RWPE1 (cell line): ENCODE measurements at regions not wholly inside any gene's neighbourhood (a gene's known extent, or its start where the extent isn't known, plus 50 kb on each side); places are given as distances from the start of the nearest gene placed in this dataset.
"Not testable (repeated sequence)": the region's sequence is repeated elsewhere in the genome, so short reads cannot be mapped to it uniquely, and the experiment has no call there.

Experiments used
- CTCF ChIA-PET: fragments of 350-600 bp; sonication (Branson Sonifier 250); formaldehyde crosslinking; extraction: SDS; loops from one replicate; lab custom pipeline; 2021; lab: Yijun Ruan, JAX
- POLR2A ChIA-PET: fragments of 400-600 bp; formaldehyde crosslinking; extraction: SDS; loops from one replicate; lab custom pipeline; 2020; ENCODE audit warnings: antibody characterized with exemption; ENCODE audit not compliant: low non-redundant PET; lab: Yijun Ruan, JAX
- DNase-seq: peaks from one replicate; pipeline ENCODE4 v3.0.0; 2012; ENCODE audit warnings: low spot score
- H3K27ac ChIP-seq: fragments of 450-650 bp; 2 replicates; pipeline ENCODE4 v1.5.1; 2017
- CTCF ChIP-seq: fragments of 450-650 bp; conservative IDR thresholded peaks from 2 replicates; pipeline ENCODE4 v1.5.1; 2017; ENCODE audit warnings: low read depth, mild to moderate bottlenecking

GRCh38 chr1:14262637-14263036 lies 335.8 kb upstream of the KAZN start:
- TF ChIP-seq CTCF = no peak
- ChIA-PET CTCF (no interaction called here), POLR2A (no interaction called here)
- no peak overlapping the region for H3K27ac ChIP-seq
- no peak for DNase-seq

- TF ChIP-seq CTCF = no peak
- ChIA-PET CTCF (no interaction called here), POLR2A (no interaction called here)
- no peak overlapping the region for H3K27ac ChIP-seq
- no peak for DNase-seq
Observed at GRCh38 chr1:14263225-14263624, 335.3 kb upstream of the KAZN start.

- no peak for TF ChIP-seq CTCF
- no peak for DNase-seq
- POLR2A ChIA-PET = no interaction called here
- H3K27ac ChIP-seq = no peak overlapping the region
- CTCF ChIA-PET = no interaction called here
Observed at GRCh38 chr1:14263671-14264070, 334.8 kb upstream of the KAZN start.

GRCh38 chr1:14265495-14265894 lies 333.0 kb upstream of the KAZN start:
- no peak for DNase-seq
- ChIA-PET POLR2A (no interaction called here), CTCF (no interaction called here)
- TF ChIP-seq CTCF = no peak
- no peak overlapping the region for H3K27ac ChIP-seq

GRCh38 chr1:14267991-14268390 lies 330.5 kb upstream of the KAZN start:
- DNase-seq = peak; percentile 30
- ChIA-PET CTCF (no interaction called here), POLR2A (no interaction called here)
- no peak overlapping the region for H3K27ac ChIP-seq
- no peak for TF ChIP-seq CTCF

- no peak for TF ChIP-seq CTCF
- DNase-seq = no peak
- no peak overlapping the region for H3K27ac ChIP-seq
- ChIA-PET POLR2A (no interaction called here), CTCF (no interaction called here)
Observed at GRCh38 chr1:14270821-14271220, 327.7 kb upstream of the KAZN start.

- no peak for DNase-seq
- CTCF ChIA-PET = interaction anchor here (0.6 kb wide), 1 partner anchor 240 kb away, joined by 5 read pairs; no protein-coding TSS in a partner anchor
- no peak for TF ChIP-seq CTCF
- POLR2A ChIA-PET = no interaction called here
- H3K27ac ChIP-seq = no peak overlapping the region
Observed at GRCh38 chr1:14273811-14274210, 324.7 kb upstream of the KAZN start.

GRCh38 chr1:14279891-14280290 lies 318.6 kb upstream of the KAZN start:
- DNase-seq, CTCF ChIA-PET, POLR2A ChIA-PET, H3K27ac ChIP-seq: not testable (repeated sequence)
